B cell (primary cell): ENCODE measurements at regions not wholly inside any gene's neighbourhood (a gene's known extent, or its start where the extent isn't known, plus 50 kb on each side); places are given as distances from the start of the nearest gene placed in this dataset.

ENCODE experiments used
- ATAC-seq: fragments of 200-7000 bp; cut with Tn5 transposase; one replicate; pipeline ENCODE4 v1.10.0; 2021; ENCODE audit warnings: low read depth, mild to moderate bottlenecking, moderate number of reproducible peaks, moderate library complexity
- CTCF ChIA-PET: fragments of 350-600 bp; sonication (Branson Sonifier 250); formaldehyde crosslinking; loops from one replicate; lab custom pipeline; 2021; ENCODE audit warnings: antibody characterized with exemption, inconsistent platforms; lab: Charles Lee
- POLR2A ChIA-PET: fragments of 350-600 bp; sonication (Branson Sonifier 250); formaldehyde crosslinking; loops from one replicate; lab custom pipeline; 2021; ENCODE audit warnings: antibody characterized with exemption; lab: Charles Lee
- DNase-seq: peaks from one replicate; pipeline ENCODE4 v3.0.0; 2013
- H2AFZ ChIP-seq: 2 replicates; pipeline ENCODE4 v1.6.1; 2012; ENCODE audit warnings: mild to moderate bottlenecking, low read depth, low read length; ENCODE audit not compliant: insufficient read depth, poor library complexity, severe bottlenecking
- H3K27ac ChIP-seq, 2 donors: 1 replicate in 1 of 2; 2 replicates in 1 of 2; pipeline ENCODE4 v1.5.1; 2012 to 2013; ENCODE audit warnings: low read length in 2 of 2, mild to moderate bottlenecking in 2 of 2, moderate library complexity in 1 of 2
- H3K27me3 ChIP-seq, 4 experiments: fragments of 200-600 bp in 1 of 4; sonication (generic) in 1 of 4; replicated peaks in 1 of 4; 1 replicate in 2 of 4; 2 replicates in 2 of 4; pipeline versions ENCODE4 v1.6.1 to v1.7.0; 2013 to 2016; ENCODE audit warnings: low read length in 3 of 4, mild to moderate bottlenecking in 2 of 4, mixed read lengths in 1 of 4, moderate library complexity in 1 of 4; ENCODE audit not compliant: insufficient read depth in 4 of 4, control insufficient read depth in 3 of 4; ENCODE audit errors: control extremely low read depth in 1 of 4
- H3K36me3 ChIP-seq, 2 experiments: replicated peaks in 1 of 2; 1 replicate in 1 of 2; 2 replicates in 1 of 2; pipeline versions ENCODE4 v1.6.1 to v1.7.1; 2013; ENCODE audit warnings: low read length in 1 of 2; ENCODE audit not compliant: insufficient read depth in 2 of 2, control insufficient read depth in 1 of 2; ENCODE audit errors: control extremely low read depth in 1 of 2, extremely low read depth in 1 of 2
- H3K4me1 ChIP-seq, 2 donors: fragments of 200-600 bp in 1 of 2; sonication (generic) in 1 of 2; 1 replicate in 1 of 2; 2 replicates in 1 of 2; pipeline versions ENCODE4 v1.5.1 to v1.6.1; 2013 to 2017; ENCODE audit warnings: low read length in 2 of 2; ENCODE audit not compliant: control insufficient read depth in 2 of 2, insufficient read depth in 2 of 2
- H3K4me2 ChIP-seq: replicated peaks from 2 replicates; pipeline ENCODE3; 2012; ENCODE audit warnings: mild to moderate bottlenecking, low read depth, low read length; ENCODE audit not compliant: poor library complexity, severe bottlenecking
- H3K4me3 ChIP-seq, 5 experiments: fragments of 200-600 bp in 1 of 5; sonication (generic) in 1 of 5; 1 replicate in 3 of 5; 2 replicates in 2 of 5; pipeline versions ENCODE4 v1.5.1 to v1.7.0; 2011 to 2016; ENCODE audit warnings: low read length in 4 of 5, mild to moderate bottlenecking in 4 of 5, low read depth in 2 of 5, control low read depth in 1 of 5, moderate library complexity in 1 of 5; ENCODE audit not compliant: insufficient read depth in 1 of 5; ENCODE audit errors: control extremely low read depth in 1 of 5, extremely low read depth in 1 of 5
- H3K79me2 ChIP-seq: fragments of 200-600 bp; sonication (generic); one replicate; pipeline ENCODE4 v1.6.0; 2016; ENCODE audit warnings: low read length; ENCODE audit not compliant: control insufficient read depth, insufficient read depth
- H3K9ac ChIP-seq: fragments of 200-600 bp; sonication (generic); 2 replicates; pipeline ENCODE4 v1.6.1; 2017; ENCODE audit warnings: mild to moderate bottlenecking, low read length, moderate library complexity
- H3K9me3 ChIP-seq, 3 donors: one replicate each; pipeline versions ENCODE4 v1.6.1 to v1.7.1; 2013; ENCODE audit warnings: low read length in 2 of 3; ENCODE audit not compliant: control insufficient read depth in 2 of 3, insufficient read depth in 1 of 3; ENCODE audit errors: control extremely low read depth in 1 of 3
- H4K20me1 ChIP-seq: 2 replicates; pipeline ENCODE4 v1.6.0; 2012; ENCODE audit warnings: mild to moderate bottlenecking, low read length; ENCODE audit not compliant: insufficient read depth, control insufficient read depth, poor library complexity, severe bottlenecking
- H3K27ac Mint-ChIP-seq: one replicate; pipeline ENCODE4 v1.8.0; 2021; ENCODE audit warnings: mixed read lengths
- H3K27me3 Mint-ChIP-seq: one replicate; pipeline ENCODE4 v1.8.0; 2021; ENCODE audit warnings: mixed read lengths
- H3K4me1 Mint-ChIP-seq: one replicate; pipeline ENCODE4 v1.8.0; 2021; ENCODE audit warnings: mixed read lengths
- H3K4me3 Mint-ChIP-seq: one replicate; pipeline ENCODE4 v1.8.0; 2021; ENCODE audit warnings: mixed read lengths
- H3K9me3 Mint-ChIP-seq: one replicate; pipeline ENCODE4 v1.8.0; 2022; ENCODE audit warnings: mixed read lengths; ENCODE audit not compliant: insufficient read depth
- CTCF ChIP-seq: fragments of 200-600 bp; IDR thresholded peaks from one replicate; pipeline ENCODE4 v1.8.0; 2022; ENCODE audit warnings: antibody characterized with exemption, mild to moderate bottlenecking
- EZH2 ChIP-seq: IDR thresholded peaks from 2 replicates; pipeline ENCODE4 v1.6.1; 2012; ENCODE audit warnings: borderline replicate concordance, low read depth, mild to moderate bottlenecking, moderate library complexity, low read length; ENCODE audit not compliant: insufficient read depth, poor library complexity, severe bottlenecking
- WGBS: methylation state at CpG from one replicate; pipeline ENCODE4 v1.1.5; 2013; ENCODE audit warnings: missing lambda C conversion rate; ENCODE audit not compliant: insufficient coverage; 5-methylcytosine and 5-hydroxymethylcytosine counted together
- intact Hi-C: fragments of 100-400 bp; cut with micrococcal nuclease; formaldehyde crosslinking; loops from one replicate; pipeline ENCODE4 v1.10.0; 2022

- Mint-ChIP-seq H3K9me3 (peaks cover 2% of the 10 kb centered on the region), H3K4me3 (no peak overlapping the region), H3K27me3 (no peaks in the 10 kb centered on the region), H3K27ac (no peak overlapping the region), H3K4me1 (peaks cover 66% of the 10 kb centered on the region)
- Histone ChIP-seq H3K27ac (no peak overlapping the region), H3K4me1 (peaks cover 58 to 65% of the 10 kb centered on the region in 2 donors), H4K20me1 (no peaks in the 10 kb centered on the region), H3K79me2 (no peaks in the 10 kb centered on the region), H3K4me2 (no peak overlapping the region), H3K9me3 (peaks cover 0 to 11% (median 5%) of the 10 kb centered on the region in 3 donors), H3K27me3 (no peaks in the 10 kb centered on the region), H3K36me3 (no peaks in the 10 kb centered on the region), H3K9ac (no peak overlapping the region), H2AFZ (no peak overlapping the region), H3K4me3 (no peak overlapping the region)
- WGBS = 53% methylated on average over 4 of the region's 4 CpGs
- no peak for DNase-seq
- TF ChIP-seq CTCF (no peak), EZH2 (no peak)
- ChIA-PET POLR2A (no interaction called here), CTCF (interaction anchor here (0.6 to 17.4 kb wide), 7 partner anchors 11 to 477 kb away, joined by 3 to 233 read pairs (median 7); partner anchors contain the start of genes CCR1 and CCR5)
- intact Hi-C loops = no loop called here
- ATAC-seq = no peak
These were observed 62.9 kb upstream of the XCR1 start for GRCh38 chr3:46090161-46090591.

GRCh38 chr3:46089237-46090011, 62.1 kb upstream of the XCR1 start:
- Histone ChIP-seq H4K20me1 (no peaks in the 10 kb centered on the region), H3K27me3 (no peaks in the 10 kb centered on the region), H3K9me3 (peaks cover 0 to 4% (median under 1%) of the 10 kb centered on the region in 3 donors), H3K36me3 (no peaks in the 10 kb centered on the region), H3K4me3 (no peak overlapping the region), H3K9ac (no peak overlapping the region), H2AFZ (no peak overlapping the region), H3K79me2 (no peaks in the 10 kb centered on the region), H3K4me1 (peaks cover 50 to 58% of the 10 kb centered on the region in 2 donors), H3K27ac (no peak overlapping the region), H3K4me2 (peak overlapping the region; percentile 1)
- Mint-ChIP-seq H3K4me1 (peaks cover 59% of the 10 kb centered on the region), H3K27ac (peak overlapping the region; percentile 29), H3K4me3 (no peak overlapping the region), H3K9me3 (peaks cover 2% of the 10 kb centered on the region), H3K27me3 (no peaks in the 10 kb centered on the region)
- intact Hi-C loops = no loop called here
- 57% methylated on average over 3 of the region's 5 CpGs for WGBS
- CTCF ChIA-PET = interaction anchor here (0.6 to 17.4 kb wide), 9 partner anchors 11 to 476 kb away, joined by 3 to 233 read pairs (median 4); partner anchors contain the start of genes CCR1 and CCR5
- POLR2A ChIA-PET = no interaction called here
- TF ChIP-seq EZH2 (no peak), CTCF (no peak)
- ATAC-seq (peak; percentile 66), DNase-seq (peak; percentile 52)
